HG02981 (cell line): ENCODE measurements at regions not wholly inside any gene's neighbourhood (a gene's known extent, or its start where the extent isn't known, plus 50 kb on each side); places are given as distances from the start of the nearest gene placed in this dataset.
"Not testable (repeated sequence)": the region's sequence is repeated elsewhere in the genome, so short reads cannot be mapped to it uniquely, and the experiment has no call there.

Experiments
- ATAC-seq: cut with Tn5 transposase; IDR thresholded peaks from one replicate; pipeline ENCODE4 v1.9.1; 2021; ENCODE audit warnings: mild to moderate bottlenecking, moderate library complexity; ENCODE audit not compliant: unreplicated experiment

DNA sequence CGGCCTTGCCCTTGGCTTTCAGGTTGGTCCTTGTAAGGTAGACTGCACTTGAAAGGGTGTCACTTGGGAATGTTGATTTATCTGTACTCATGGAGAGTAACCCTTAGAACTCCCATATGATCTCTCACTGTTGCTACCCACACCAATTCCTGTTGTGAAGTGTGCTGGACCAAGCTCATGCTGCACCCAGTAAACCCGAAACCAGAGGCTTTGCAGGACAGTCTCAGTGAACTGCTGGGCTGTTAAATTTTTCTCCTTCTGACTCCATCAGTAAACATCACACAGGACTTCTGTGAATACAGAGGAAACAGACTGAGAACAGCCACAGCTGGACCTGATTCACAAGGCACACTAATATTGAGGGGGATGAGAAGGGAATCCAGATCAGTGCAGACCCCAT is 783.0 kb downstream of the TMEM121 start:
- ATAC-seq: peak; percentile 15

DNA sequence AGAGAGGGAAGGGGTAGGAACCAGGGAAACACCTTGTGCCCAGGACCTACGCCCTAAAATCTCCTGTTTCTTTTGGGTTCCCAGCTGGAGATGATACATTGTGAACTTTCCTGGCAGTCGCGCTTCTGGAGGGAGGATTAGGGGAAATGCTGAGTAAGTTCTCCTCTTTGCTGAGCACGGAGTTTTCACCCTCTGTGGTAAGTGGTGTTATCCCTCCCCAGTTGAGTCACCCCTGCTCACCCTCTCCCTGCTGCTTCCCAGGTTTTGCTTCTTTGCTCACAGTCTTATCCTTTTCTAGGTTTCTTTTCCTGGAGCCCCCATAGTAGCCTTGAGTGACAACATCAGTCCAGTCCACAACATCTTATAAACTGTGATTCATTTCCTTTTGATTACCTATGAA is 789.1 kb downstream of the TMEM121 start:
- no peak for ATAC-seq

DNA sequence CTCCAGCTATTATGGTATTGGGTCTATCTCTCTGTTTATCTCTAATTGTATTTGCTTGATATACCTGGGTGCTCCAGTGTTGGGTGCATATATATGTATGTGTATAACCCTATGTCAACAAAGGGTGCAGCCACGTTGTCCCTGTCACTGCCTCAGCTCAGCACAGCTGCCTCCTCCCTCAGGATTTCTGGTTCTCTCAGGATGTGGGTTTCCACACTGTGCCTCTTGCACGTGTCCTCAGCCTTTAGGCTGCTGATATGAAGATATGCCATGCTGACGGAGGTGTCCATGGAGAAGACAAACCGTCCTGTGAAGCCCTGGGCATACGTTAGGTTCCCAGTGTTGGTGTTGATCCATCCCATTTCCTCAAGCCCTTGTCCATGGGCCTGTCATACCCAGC is 791.2 kb downstream of the TMEM121 start:
- no peak for ATAC-seq

DNA sequence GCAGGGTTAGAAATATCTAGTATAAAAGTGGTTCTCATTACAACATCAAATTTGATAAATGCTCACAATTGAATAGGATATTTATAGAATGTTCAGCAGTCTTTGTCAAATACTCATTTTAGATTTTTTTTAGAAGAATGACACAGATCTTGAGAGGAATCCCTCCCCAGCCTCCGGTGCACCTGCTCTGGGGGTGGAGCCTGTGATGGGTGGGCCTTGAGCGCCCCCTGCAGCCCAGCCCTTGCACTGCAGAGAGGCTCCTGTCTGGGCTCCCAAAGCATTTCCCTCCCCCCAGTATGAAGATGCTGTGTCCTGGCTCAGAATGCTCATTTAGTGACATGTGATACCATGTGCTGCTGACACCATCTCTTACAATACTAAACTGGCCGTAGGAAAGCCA is 792.3 kb downstream of the TMEM121 start:
- ATAC-seq: no peak

DNA sequence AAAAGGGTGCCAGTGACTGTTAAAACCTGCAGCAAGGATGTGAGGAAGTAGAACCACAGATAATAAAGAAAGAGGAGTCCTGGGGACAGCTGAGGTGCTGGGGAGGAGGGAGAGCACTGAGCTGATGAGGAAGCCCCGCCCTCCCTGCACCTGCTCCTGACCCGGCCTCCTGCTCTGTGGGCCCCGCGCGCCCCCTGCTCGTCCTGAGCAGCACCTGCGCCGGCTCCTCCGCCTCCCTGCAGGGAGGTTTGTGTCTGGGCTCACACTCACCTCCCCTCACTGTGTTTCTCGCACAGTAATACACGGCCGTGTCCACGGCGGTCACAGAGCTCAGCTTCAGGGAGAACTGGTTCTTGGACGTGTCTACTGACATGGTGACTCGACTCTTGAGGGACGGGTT is 797.6 kb downstream of the TMEM121 start:
- not testable (repeated sequence) for ATAC-seq

DNA sequence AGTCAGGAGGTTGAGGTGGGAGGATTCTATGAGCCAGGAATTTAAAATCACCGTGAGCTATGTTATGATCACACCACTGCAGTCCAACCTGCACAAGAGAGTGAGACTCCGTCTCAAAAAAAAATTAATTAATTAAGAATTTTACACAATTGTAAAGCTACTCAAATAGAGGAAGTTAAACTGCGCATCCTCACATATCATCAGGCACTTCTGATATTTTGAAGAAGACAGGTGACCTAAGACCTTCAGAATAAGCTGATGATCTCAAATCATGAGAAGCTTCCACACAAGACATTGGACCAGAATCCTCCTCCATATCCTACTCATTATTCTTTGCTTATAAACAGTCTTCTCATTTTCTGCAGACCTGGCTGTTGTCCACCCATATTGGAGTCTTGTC is 800.9 kb downstream of the TMEM121 start:
- no peak for ATAC-seq

DNA sequence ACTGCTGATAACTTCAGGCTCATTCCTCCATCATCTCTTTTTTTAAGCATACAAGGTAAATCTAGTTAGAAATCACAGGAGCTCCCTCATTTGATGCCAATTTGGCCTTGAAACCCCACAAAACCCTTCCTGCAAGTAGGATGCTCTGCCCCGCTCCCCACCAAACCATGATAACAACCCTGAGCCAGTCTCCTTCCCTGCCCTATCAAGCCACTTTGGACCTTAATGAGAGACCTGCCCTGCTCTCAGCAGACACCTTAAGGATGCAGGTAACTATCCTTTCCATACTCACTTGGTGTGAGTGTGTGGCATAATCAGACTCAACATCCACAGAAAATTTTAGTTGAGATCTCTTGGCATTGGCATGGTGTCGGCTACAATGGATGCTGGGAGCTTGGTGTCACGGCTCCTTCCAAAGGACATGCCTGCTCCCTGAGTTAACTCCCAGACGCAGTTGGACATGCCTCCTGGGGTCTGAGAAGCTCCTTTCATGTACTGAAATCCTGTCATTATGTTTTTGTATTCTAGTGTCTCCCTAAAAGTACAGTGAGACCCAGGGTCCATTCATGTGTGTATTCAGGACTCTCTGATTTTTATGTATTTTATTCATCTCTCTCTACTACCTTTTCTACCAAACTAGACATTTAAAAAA is 801.4 kb downstream of the TMEM121 start:
- not testable (repeated sequence) for ATAC-seq

DNA sequence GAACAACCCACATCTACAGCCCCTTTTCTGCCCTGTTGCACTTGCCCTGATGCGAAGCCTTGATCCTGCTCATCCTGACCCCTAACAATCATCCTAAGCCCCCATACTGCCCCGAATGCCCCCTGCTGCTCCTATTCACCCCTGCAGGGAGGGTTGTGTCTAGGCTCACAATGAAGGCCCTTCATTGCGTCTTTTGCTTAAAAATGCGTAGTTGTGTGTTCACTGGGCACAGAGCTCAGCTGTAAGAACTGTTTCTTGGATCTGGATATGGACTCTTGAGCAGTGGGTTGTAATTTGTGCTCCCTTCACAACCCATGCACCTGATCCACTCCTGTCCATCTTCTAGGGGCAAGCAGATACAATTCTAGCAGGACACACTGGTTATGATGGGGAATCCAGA is 802.9 kb downstream of the TMEM121 start:
- ATAC-seq: not testable (repeated sequence)

DNA sequence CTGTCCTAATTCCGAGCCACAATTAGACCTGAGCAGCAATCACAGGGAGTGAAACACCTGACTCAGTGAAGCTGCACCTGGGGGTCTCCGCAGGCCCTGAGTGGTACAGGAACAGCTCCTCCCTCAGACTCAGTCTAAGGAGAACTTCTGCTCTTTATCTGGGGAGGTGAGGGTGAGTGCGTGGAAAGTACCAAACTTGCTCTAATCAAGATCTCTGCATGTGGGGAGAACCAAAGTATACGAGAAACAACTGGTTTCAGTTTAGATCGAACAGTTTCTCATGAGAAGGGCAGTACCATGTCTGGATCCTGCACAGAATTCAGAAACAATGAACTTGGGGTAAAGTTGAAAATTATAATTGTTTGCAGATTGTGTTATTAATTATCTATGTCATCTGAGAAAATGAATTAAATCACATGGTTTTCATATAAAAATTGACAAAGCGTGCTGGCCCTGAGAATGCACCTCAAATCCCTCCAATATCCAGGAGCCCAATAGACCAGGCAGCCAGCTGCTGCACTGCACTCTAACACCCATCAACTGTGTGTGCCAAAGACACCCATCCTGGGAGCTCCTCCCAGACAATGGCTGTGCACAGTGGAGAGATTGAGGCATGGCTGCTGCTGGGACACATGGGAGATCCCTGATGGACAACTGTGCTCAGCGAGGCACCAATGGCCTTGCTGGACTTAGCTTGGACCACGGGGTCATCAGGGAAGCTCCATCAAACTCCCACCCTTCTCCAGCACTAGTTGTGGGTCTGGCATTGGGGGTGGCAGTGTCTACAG is 803.8 kb downstream of the TMEM121 start:
- ATAC-seq: not testable (repeated sequence)

DNA sequence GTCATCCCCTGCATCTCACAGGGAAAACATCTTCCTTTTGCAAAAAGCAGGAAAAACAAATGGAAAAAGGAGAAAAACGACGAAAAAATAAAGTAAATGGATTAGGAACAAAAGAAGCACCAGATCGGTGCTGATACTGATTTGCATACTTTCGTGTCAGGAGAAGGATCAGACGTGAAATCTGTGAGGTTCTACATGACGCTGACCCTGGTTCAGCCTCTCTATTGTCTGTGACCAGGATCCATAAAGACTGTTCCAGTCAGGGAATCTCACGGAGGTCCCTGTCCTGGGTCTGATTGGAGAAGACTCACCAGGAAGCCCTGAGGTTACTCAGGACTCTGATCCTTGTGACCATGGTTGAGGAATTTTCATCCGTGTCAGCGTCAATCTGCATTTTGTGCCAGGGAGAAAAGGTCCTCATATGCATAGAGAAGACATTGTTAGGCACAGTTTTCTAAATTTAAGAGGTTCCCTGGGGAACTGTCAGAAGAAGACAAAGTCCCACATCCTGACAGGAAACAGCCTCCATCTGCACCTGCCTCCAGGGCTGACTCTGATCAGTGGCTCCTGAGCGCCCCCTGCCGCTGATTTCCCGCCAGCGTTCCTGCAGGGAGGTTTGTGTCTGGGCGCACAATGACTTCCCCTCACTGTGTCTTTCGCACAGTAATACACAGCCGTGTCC is 808.2 kb downstream of the TMEM121 start:
- not testable (repeated sequence) for ATAC-seq

DNA sequence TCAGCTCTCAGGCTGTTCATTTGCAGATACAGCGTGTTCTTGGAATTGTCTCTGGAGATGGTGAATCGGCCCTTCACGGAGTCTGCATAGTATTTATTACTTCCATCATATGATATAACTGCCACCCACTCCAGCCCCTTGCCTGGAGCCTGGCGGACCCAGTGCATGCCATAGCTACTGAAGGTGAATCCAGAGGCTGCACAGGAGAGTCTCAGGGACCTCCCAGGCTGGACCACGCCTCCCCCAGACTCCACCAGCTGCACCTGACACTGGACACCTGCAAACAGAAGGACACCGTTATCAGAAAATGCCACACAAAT is 808.7 kb downstream of the TMEM121 start:
- ATAC-seq: not testable (repeated sequence)

DNA sequence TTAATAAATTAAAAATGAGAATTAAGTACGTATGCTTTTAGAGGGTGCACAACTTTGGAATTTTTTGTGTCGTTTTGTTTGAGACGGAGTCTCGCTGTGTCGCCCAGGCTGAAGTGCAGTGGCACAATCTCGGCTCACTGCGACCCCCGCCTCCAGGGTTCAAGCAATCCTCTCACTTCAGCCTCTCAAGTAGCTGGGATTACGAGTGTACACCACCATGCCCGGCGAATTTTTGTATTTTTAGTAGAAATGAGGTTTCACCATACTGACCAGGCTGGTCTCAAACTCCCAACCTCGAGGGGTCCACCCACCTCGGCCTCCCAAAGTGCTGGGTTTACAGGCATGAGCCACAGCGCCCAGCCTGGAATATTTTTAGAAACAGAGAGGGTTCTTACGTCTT is 812.4 kb downstream of the TMEM121 start:
- not testable (repeated sequence) for ATAC-seq

DNA sequence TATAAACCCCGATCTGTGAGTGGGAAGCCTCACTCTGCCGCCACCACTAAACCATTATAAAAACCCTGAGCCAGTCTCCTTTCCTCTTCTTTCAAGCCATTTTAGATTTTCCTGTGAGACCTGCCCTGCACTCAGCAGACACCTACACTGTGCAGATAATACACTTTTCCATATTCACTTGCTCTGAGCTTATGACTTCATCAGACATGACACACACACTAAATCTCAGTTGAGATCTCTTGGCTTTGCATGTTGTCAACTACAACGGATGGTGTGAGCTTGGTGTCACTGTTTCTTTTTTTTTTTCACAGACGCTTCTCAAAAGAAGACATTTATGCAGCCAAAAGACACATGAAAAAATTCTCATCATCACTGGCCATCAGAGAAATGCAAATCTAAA is 814.3 kb downstream of the TMEM121 start:
- not testable (repeated sequence) for ATAC-seq

DNA sequence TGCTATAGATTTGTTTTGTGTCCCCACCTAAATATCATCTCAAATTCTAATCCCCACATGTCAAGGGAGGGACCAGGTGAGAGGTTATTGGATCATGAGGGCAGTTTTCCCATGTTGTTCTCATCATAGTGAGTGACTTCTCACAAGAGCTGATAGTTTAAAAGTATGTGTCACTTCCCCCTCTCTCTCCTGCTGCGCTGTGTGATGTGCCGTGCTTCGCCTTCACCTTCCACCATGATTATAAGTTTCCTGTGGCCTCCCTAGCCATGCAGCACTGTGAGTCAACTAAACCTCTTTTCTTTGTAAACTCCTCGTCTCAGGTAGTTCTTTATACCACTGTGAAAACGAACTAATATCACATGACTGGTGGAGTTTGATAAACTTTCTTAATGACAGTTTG is 814.8 kb downstream of the TMEM121 start:
- not testable (repeated sequence) for ATAC-seq

DNA sequence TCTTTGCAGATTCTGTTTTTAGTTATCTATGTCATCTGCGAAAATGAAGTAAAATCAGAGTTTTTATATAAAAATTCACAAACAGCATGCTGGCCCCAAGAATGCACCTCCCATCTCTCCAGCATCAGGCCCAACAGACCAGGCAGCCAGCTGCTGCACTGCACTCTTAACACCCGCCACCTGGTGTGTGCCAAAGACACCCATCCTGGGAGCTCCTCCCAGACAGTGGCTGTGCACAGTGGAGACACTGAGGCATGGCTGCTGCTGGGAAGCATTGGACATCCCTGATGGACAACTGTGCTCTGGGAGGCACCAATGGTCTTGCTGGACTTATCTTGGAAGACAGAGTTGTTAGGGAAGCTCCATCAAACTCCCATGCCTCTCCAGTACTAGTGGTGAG is 817.2 kb downstream of the TMEM121 start:
- no peak for ATAC-seq

DNA sequence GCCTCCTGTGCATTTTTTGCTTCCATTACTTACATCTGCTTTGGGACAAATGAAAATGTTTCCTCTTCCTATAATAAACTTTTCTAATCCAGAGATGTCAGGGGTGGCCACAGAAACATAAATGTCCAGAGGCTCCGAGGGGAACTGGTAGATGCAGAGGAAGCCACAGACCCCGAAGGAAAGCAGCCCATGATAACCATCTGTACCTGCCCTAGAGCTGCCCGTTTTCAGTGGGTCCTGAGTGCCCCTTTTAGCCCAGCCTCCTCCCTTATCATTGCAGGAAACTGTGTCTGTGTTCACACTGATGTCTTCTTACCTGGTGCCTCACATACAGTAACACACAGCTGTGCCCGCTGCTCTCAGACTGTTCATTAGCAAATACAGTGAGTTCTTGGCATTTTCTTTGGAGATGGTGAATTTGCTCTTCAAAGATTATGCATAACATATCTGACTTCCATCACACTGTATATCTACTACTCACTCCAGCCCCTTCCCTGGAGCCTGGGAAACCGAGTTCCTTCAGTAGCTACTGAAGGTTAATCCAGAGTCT is 817.8 kb downstream of the TMEM121 start:
- ATAC-seq: not testable (repeated sequence)

DNA sequence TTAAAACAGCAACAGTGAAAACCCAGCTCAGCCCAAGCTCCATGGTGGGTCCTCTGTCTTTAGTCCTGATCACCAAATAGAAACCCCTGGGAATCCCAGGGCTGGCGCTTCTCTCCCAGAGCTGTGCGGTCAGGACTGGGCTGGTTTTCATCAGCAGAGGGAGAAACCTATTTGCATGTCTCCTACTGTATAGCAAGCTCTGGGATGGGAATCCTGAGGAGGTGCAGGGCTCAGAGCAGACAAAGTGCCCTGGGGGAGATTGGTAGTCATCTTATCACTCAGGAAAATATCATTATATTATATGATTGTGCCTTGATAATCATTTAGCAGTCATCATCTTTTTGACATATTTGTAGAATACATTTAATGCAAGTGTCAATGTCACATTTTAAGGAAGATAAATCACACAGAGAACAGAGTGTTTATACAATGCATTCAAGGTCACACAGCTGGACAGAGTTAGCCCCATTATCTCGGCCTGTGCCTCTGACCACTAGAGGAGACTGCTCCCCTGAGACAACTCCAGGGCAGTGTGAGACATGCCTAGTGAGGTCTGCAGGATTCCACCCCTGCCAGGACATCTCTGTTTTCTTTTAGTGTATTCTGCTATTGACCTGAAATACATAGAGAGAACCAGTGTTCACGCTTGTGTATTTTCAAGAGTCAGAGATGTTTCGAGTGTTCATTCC is 818.6 kb downstream of the TMEM121 start:
- ATAC-seq: not testable (repeated sequence)

DNA sequence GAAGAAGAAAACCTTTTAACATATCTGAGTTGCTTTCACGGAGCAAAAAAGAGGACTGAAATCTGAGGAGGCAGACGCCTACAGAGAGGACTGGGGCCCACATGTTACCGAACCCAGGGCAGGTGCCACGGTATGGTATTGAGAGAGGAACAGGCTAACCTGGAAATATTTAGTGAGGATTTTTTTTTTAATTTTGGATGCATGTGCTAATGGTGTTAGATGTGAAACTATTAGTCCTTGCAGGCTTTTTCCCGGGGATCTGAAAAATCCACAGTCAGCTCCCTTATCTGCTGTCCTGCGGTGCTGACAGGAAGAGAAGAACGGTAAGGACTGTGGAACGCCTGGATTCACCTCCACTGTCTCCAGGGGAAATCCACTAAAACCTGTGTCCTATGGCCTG is 819.7 kb downstream of the TMEM121 start:
- ATAC-seq: no peak

DNA sequence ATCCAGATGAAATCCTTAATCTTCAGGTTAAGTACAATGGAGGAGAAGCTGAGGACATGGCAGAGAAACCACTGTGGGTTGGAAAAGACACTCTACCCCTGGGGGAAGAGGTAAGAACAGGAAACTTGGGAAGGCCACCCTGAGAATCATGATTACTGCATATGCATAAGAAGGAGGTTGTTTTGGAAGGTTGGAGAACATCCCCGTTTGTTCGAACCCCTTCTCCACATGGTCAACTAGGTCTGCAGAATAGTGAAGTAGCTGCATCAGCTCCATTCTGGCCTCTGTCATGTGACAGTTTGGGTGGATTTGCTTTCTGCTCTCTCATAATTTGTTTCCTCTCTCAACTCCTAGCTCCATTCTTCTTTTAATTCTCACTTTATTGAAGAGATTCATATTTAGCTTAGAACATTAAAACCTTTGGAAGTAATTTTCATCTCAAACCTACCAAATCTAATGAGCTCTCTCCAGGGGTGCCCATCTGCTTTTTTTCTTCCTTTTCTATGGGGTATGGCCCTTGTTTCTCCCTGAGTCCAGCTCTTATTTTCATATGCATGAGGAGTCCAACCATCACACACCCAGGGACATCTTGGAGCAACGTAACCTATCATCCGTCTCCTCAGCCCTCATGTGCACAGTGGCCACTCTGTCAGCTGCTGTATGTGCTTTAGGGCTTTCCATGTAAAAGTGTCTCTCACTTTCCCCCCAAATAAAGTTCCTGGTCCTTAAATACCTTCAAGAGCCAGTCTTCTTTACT is 820.3 kb downstream of the TMEM121 start:
- ATAC-seq: no peak

DNA sequence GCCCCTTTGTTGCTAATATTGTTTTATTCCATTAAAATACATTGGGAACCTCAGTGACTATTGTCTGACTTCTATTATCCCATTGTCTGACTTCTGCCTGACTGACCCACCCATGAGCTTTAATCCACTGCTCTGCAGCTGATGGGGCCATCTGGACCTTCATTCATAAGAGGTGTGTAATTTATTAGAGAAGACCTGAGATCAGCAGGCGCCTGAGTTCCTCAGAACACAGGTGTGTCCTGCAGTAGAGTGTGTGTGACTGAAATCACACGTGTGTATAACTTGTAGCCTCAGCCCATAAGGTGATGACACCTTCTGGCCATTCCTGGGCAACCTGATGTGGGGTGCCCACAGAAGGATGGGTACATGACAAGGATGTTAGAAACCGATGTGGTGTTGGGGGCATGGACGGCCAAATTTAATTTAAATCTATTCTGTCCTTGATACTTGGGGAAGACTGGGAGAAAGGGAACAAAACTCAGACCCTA is 821.0 kb downstream of the TMEM121 start:
- no peak for ATAC-seq
